Epithelial cell of proximal tubule (primary cell): ENCODE measurements at regions not wholly inside any gene's neighbourhood (a gene's known extent, or its start where the extent isn't known, plus 50 kb on each side); places are given as distances from the start of the nearest gene placed in this dataset.

Source experiments
- DNase-seq: peaks from one replicate; pipeline ENCODE4 v3.0.0-alpha.2; 2011; ENCODE audit warnings: low read depth
- H3K4me3 ChIP-seq: 2 replicates; pipeline ENCODE4 v1.5.1; 2011; ENCODE audit warnings: low read depth, mild to moderate bottlenecking, low read length
- CTCF ChIP-seq: conservative IDR thresholded peaks from 2 replicates; pipeline ENCODE4 v1.5.1; 2012; ENCODE audit warnings: low read depth, mild to moderate bottlenecking, low read length

DNA sequence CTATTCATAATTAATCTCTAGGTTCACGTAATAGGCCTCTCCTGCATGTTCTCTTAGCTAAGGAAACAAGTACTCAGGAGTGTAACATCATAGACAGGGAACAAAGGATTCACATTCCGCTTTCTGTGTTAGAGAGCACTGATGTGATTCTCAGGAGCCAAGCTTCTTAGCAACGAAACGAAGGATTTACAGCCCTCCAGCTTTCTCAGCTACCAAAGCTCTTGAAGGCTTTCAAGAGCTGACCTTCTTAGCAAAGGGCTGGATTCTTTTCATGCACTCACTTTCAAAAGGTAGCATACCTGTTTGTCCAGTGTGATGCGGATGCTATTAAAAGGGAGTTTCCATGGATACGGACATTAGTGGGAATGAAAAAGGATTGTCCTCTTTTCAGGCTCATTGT is 107.4 kb downstream of the TUSC1 start:
- no peak overlapping the region for H3K4me3 ChIP-seq
- TF ChIP-seq CTCF, result no peak
- DNase-seq, result no peak

GRCh38 chr9:25562101-25562500 is 116.1 kb downstream of the TUSC1 start:
- no peak for DNase-seq
- no peak overlapping the region for H3K4me3 ChIP-seq
- TF ChIP-seq CTCF, result no peak

GRCh38 chr9:25557645-25558300 is 120.5 kb downstream of the TUSC1 start:
- no peak for TF ChIP-seq CTCF
- DNase-seq, result no peak
- no peak overlapping the region for H3K4me3 ChIP-seq

GRCh38 chr9:25556540-25556939 is 121.7 kb downstream of the TUSC1 start:
- TF ChIP-seq CTCF, result no peak
- H3K4me3 ChIP-seq, result no peak overlapping the region
- DNase-seq, result no peak

GRCh38 chr9:25548847-25549246 is 129.4 kb downstream of the TUSC1 start:
- no peak for TF ChIP-seq CTCF
- no peak overlapping the region for H3K4me3 ChIP-seq
- DNase-seq, result no peak

DNA sequence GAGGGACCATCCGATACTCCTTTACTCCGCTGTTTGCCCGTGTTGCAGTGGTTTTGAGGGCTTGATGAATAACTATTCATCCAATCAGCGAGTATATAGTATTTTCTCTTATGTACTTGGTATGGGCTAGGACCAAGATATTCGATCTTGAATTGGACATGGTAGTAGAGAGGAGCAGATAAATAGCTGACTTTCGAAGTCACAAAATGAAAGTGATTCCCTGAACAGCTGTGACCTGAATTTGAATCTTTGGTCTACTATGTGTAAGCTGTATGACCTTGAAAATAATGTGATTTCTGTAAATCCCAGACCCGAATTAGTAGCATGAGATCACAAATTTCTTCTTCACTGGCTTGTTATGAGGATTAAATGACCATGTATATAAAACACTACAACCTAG is 134.4 kb downstream of the TUSC1 start:
- DNase-seq, result no peak
- TF ChIP-seq CTCF, result no peak
- no peak overlapping the region for H3K4me3 ChIP-seq

DNA sequence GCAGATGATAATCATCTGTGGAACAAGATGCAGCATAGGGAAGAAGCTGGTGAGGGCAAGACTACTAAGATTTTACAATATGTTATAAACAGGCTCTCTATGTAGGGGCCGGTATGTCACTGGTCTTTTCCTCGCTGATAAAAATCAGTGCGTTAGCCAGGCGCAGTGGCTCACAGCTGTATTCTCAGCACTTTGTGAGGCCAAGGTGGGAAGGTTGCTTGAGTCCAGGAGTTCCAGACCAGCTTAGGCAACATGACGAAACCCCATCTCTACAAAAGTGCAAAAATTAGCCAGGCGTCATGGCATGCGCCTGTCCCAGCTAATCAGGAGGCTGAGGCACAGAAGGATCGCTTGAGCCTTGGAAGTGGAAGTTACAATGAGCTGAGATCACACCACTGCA is 135.9 kb downstream of the TUSC1 start:
- DNase-seq, result no peak
- TF ChIP-seq CTCF, result no peak
- no peak overlapping the region for H3K4me3 ChIP-seq
